Mesendoderm (in vitro differentiated cells): ENCODE measurements at regions not wholly inside any gene's neighbourhood (a gene's known extent, or its start where the extent isn't known, plus 50 kb on each side); places are given as distances from the start of the nearest gene placed in this dataset.

Experiments used
- DNase-seq: peaks from one replicate; pipeline ENCODE4 v3.0.0; 2013
- H2AK5ac ChIP-seq: 2 replicates; pipeline ENCODE4 v1.6.1; 2013; ENCODE audit warnings: low read length, inconsistent platforms
- H2BK120ac ChIP-seq: 2 replicates; pipeline ENCODE4 v1.6.1; 2013; ENCODE audit warnings: low read depth, mild to moderate bottlenecking, low read length, moderate library complexity, mixed read lengths
- H2BK15ac ChIP-seq: replicated peaks from 2 replicates; pipeline ENCODE4 v1.6.1; 2013; ENCODE audit warnings: low read depth, mild to moderate bottlenecking, moderate library complexity
- H2BK5ac ChIP-seq: 2 replicates; pipeline ENCODE4 v1.6.1; 2013; ENCODE audit warnings: low read length, inconsistent platforms
- H3K18ac ChIP-seq: 2 replicates; pipeline ENCODE4 v1.6.1; 2013; ENCODE audit warnings: mild to moderate bottlenecking, low read length, mixed read lengths
- H3K23ac ChIP-seq: one replicate; pipeline ENCODE4 v1.6.1; 2013; ENCODE audit warnings: low read length
- H3K27ac ChIP-seq: 2 replicates; pipeline ENCODE4 v1.5.1; 2013; ENCODE audit warnings: low read depth, mild to moderate bottlenecking, inconsistent platforms, low read length, moderate library complexity
- H3K27me3 ChIP-seq: 2 replicates; pipeline ENCODE4 v1.6.1; 2013; ENCODE audit warnings: low read length, control low read depth, mild to moderate bottlenecking, inconsistent platforms; ENCODE audit not compliant: insufficient read depth, poor library complexity
- H3K36me3 ChIP-seq: 2 replicates; pipeline ENCODE4 v1.6.1; 2013; ENCODE audit warnings: low read length, inconsistent platforms; ENCODE audit not compliant: control insufficient read depth, insufficient read depth
- H3K4ac ChIP-seq: one replicate; pipeline ENCODE4 v1.6.1; 2013; ENCODE audit warnings: low read depth, mild to moderate bottlenecking, low read length, moderate library complexity
- H3K4me1 ChIP-seq: 2 replicates; pipeline ENCODE4 v1.6.1; 2013; ENCODE audit warnings: low read depth, low read length, inconsistent platforms; ENCODE audit not compliant: control insufficient read depth
- H3K4me2 ChIP-seq: 2 replicates; pipeline ENCODE4 v1.6.1; 2013; ENCODE audit warnings: low read length
- H3K4me3 ChIP-seq: 2 replicates; pipeline ENCODE4 v1.5.1; 2013; ENCODE audit warnings: mild to moderate bottlenecking, low read length
- H3K56ac ChIP-seq: one replicate; pipeline ENCODE4 v1.6.1; 2013; ENCODE audit warnings: low read length
- H3K79me1 ChIP-seq: 2 replicates; pipeline ENCODE4 v1.6.1; 2013; ENCODE audit warnings: low read length, inconsistent platforms
- H3K79me2 ChIP-seq: 2 replicates; pipeline ENCODE4 v1.6.1; 2013; ENCODE audit warnings: mild to moderate bottlenecking, low read length; ENCODE audit not compliant: control insufficient read depth, insufficient read depth
- H3K9ac ChIP-seq: 2 replicates; pipeline ENCODE4 v1.6.1; 2013; ENCODE audit warnings: low read length, inconsistent platforms
- H4K5ac ChIP-seq: one replicate; pipeline ENCODE4 v1.6.1; 2013; ENCODE audit warnings: low read length
- H4K8ac ChIP-seq: one replicate; pipeline ENCODE4 v1.6.1; 2013; ENCODE audit warnings: low read depth, mild to moderate bottlenecking, control low read depth, low read length, moderate library complexity
- WGBS: extraction: QIAGEN DNeasy Blood & Tissue Kit; methylation state at CpG from one replicate; pipeline ENCODE4 v1.1.7; 2013; ENCODE audit warnings: low lambda C conversion rate, missing lambda C conversion rate; ENCODE audit not compliant: insufficient coverage; ENCODE audit errors: extremely low coverage; 5-methylcytosine and 5-hydroxymethylcytosine counted together

DNA sequence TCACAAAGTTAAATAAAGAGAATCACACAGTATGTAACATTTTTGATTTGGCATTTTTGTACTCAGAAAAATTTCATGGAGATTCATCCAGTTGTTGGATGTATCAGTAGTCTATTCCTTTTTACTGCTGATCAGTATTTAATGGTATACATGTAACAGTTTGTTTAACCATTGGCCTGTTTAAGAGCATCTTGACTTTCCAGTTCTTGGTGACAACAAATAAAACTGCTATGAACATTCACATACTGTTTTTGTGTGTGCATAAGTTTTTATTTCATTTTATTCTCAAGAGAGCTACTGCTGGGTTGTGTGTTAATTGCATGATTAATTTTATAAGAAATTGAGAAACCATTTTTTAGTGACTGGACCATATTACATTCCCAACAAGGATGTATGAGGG is 694.5 kb upstream of the RAB6C start:
- H2BK120ac ChIP-seq: no peak overlapping the region
- no peak overlapping the region for H2BK5ac ChIP-seq
- no peak overlapping the region for H3K23ac ChIP-seq
- no peaks in the 10 kb centered on the region for H3K79me2 ChIP-seq
- no peak overlapping the region for H2BK15ac ChIP-seq
- H3K27me3 ChIP-seq: no peaks in the 10 kb centered on the region
- H3K79me1 ChIP-seq: no peaks in the 10 kb centered on the region
- H2AK5ac ChIP-seq: no peak overlapping the region
- no peak overlapping the region for H3K27ac ChIP-seq
- no peak overlapping the region for H4K5ac ChIP-seq
- DNase-seq: no peak
- H3K4me1 ChIP-seq: no peaks in the 10 kb centered on the region
- H3K4ac ChIP-seq: no peak overlapping the region
- no peak overlapping the region for H3K18ac ChIP-seq
- no peaks in the 10 kb centered on the region for H3K36me3 ChIP-seq
- H3K4me2 ChIP-seq: no peak overlapping the region
- H3K9ac ChIP-seq: no peak overlapping the region
- no peak overlapping the region for H3K4me3 ChIP-seq
- no peak overlapping the region for H3K56ac ChIP-seq
- H4K8ac ChIP-seq: no peak overlapping the region

DNA sequence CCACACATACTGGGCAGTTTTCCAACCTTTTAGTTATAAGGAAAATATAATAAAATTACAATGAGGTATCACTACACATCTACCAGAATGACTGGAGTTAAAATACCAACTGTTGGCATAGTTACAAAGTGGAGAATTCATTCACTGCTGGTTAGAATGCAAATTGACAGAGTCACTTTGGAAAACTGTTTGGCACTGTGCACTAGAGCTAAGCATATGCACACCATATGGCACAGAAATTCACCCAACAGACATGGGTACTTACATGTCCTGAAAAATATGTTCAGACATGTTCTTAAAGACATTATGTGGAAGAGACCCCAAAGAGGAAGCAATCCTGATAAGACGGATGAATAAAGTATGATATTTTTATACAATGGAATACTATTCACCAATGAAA is 686.1 kb upstream of the RAB6C start:
- Histone ChIP-seq H3K36me3 (no peaks in the 10 kb centered on the region), H3K27ac (no peak overlapping the region), H2AK5ac (no peak overlapping the region), H3K4me2 (no peak overlapping the region), H3K27me3 (no peaks in the 10 kb centered on the region), H3K9ac (no peak overlapping the region), H4K8ac (no peak overlapping the region), H3K56ac (no peak overlapping the region), H3K18ac (no peak overlapping the region), H3K4me3 (no peak overlapping the region), H2BK120ac (no peak overlapping the region), H3K4ac (no peak overlapping the region), H2BK5ac (no peak overlapping the region), H3K4me1 (no peaks in the 10 kb centered on the region), H3K23ac (no peak overlapping the region), H3K79me2 (no peaks in the 10 kb centered on the region), H3K79me1 (no peaks in the 10 kb centered on the region), H2BK15ac (no peak overlapping the region), H4K5ac (no peak overlapping the region)
- DNase-seq: no peak
- no CpG with 5 or more reads among the region's 1 CpG for WGBS

DNA sequence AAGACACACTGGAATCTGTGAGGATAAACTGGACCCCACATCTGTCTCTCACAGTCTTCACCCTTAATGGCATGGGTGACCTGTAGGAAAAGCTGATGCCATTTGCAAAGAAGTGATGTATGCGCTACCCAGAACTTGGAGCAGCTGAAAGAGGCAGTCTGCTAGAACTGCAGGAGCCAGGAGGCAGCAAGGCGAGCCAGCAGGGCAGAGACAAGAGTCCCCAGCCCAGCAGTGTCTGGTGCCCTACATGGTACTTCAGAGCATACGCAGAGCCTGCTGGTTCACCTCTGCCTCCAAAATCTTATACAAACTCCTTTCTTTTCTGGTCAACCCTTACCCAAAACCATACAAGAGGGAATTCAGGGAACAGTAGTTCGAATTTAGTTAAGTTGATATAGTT is 683.1 kb upstream of the RAB6C start:
- no CpG with 5 or more reads among the region's 4 CpGs for WGBS
- Histone ChIP-seq H3K56ac (no peak overlapping the region), H2BK120ac (no peak overlapping the region)

DNA sequence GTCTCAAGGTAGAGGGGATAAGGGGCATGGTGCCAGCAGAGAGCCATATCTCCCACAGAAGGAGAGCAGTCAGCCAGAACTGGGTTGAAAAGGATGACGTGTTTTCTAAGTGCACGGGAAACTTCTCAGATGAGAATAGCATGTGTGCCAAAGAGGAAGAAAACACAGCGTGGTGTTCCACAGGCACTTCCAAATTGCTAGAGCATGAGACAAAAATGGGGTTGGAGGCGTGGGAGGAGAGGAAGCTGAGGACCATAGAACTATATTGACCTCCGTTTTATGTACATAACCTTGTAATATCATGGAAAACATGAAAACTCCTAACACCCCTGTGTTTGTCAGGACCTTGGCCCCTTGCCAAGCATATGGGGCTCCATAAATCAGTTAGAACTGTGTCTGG is 682.7 kb upstream of the RAB6C start:
- no peaks in the 10 kb centered on the region for H3K79me1 ChIP-seq
- H4K8ac ChIP-seq: no peak overlapping the region
- H2BK5ac ChIP-seq: no peak overlapping the region
- no peak overlapping the region for H3K4me2 ChIP-seq
- no peak overlapping the region for H2BK120ac ChIP-seq
- no peak overlapping the region for H3K9ac ChIP-seq
- no peak overlapping the region for H2BK15ac ChIP-seq
- H3K23ac ChIP-seq: no peak overlapping the region
- no peak overlapping the region for H3K4ac ChIP-seq
- H3K27ac ChIP-seq: no peak overlapping the region
- WGBS: no CpG with 5 or more reads among the region's 5 CpGs
- H3K56ac ChIP-seq: no peak overlapping the region
- no peaks in the 10 kb centered on the region for H3K79me2 ChIP-seq
- H3K36me3 ChIP-seq: no peaks in the 10 kb centered on the region
- no peak overlapping the region for H2AK5ac ChIP-seq
- no peaks in the 10 kb centered on the region for H3K4me1 ChIP-seq
- DNase-seq: no peak
- no peak overlapping the region for H3K4me3 ChIP-seq
- no peak overlapping the region for H3K18ac ChIP-seq
- no peaks in the 10 kb centered on the region for H3K27me3 ChIP-seq
- H4K5ac ChIP-seq: no peak overlapping the region

More for the DNA sequence above, 683.1 kb upstream of the RAB6C start:
- Histone ChIP-seq H4K8ac (no peak overlapping the region), H3K79me2 (no peaks in the 10 kb centered on the region), H2BK15ac (no peak overlapping the region), H2BK5ac (no peak overlapping the region), H3K79me1 (no peaks in the 10 kb centered on the region), H3K4me2 (no peak overlapping the region), H3K27me3 (no peaks in the 10 kb centered on the region), H3K36me3 (no peaks in the 10 kb centered on the region), H2AK5ac (no peak overlapping the region), H3K4me3 (no peak overlapping the region), H3K4ac (no peak overlapping the region), H3K27ac (no peak overlapping the region), H4K5ac (no peak overlapping the region), H3K18ac (no peak overlapping the region), H3K23ac (no peak overlapping the region), H3K9ac (no peak overlapping the region), H3K4me1 (no peaks in the 10 kb centered on the region)
- DNase-seq: no peak

DNA sequence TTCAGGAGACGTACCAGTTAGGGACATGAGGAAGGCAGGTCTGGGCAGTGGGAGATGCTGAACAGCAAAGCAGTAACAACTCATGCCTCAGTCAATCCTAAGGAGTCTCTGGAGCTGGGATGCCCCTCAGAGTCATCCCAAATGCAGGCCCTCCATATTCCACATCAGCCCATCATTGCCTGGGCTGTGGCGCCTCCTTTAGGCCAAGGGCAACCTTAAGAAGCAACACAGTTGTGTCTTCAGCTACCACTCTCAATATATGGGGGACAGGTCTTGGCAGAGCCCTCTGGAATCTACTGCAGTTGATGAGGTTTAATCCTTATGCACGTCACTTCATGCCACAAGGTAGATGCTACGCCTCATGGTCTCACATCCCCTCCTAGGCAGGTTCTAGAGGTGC is 682.0 kb upstream of the RAB6C start:
- Histone ChIP-seq H2BK120ac (no peak overlapping the region), H3K4ac (no peak overlapping the region), H3K18ac (no peak overlapping the region), H3K27ac (no peak overlapping the region), H2BK5ac (no peak overlapping the region), H3K4me2 (no peak overlapping the region), H3K36me3 (no peaks in the 10 kb centered on the region), H3K4me3 (no peak overlapping the region), H2BK15ac (no peak overlapping the region), H3K4me1 (no peaks in the 10 kb centered on the region), H3K23ac (no peak overlapping the region), H3K9ac (no peak overlapping the region), H2AK5ac (no peak overlapping the region), H4K8ac (no peak overlapping the region), H3K56ac (no peak overlapping the region), H3K79me1 (no peaks in the 10 kb centered on the region), H3K79me2 (no peaks in the 10 kb centered on the region), H3K27me3 (no peaks in the 10 kb centered on the region), H4K5ac (no peak overlapping the region)
- DNase-seq: peak; percentile 55
- no CpG with 5 or more reads among the region's 4 CpGs for WGBS

DNA sequence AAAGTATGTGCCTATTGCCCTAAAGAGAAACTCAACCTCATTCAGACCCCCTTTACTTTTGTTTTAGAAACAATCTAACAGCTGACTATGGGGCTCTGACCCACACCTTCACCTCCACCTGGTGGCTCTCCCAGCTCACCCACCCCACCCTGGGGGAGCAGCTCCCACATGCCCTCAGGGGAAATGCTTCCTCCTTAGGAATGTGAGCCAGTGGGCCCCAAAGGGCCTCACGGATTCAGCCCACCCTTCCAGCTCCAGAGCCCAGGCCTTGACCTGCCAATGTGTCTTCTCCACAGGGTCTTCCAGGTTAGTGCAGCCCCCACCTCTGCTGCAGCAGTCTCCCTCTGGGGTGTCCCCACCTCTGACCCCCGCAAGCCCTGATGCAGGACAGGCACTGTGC is 680.1 kb upstream of the RAB6C start:
- H3K36me3 ChIP-seq: no peaks in the 10 kb centered on the region
- no peaks in the 10 kb centered on the region for H3K79me2 ChIP-seq
- WGBS: no CpG with 5 or more reads among the region's 2 CpGs
- H3K56ac ChIP-seq: no peak overlapping the region
- H3K27me3 ChIP-seq: no peaks in the 10 kb centered on the region
- no peak for DNase-seq
- no peak overlapping the region for H2BK120ac ChIP-seq
- no peak overlapping the region for H3K9ac ChIP-seq
- no peaks in the 10 kb centered on the region for H3K79me1 ChIP-seq
- no peak overlapping the region for H2BK5ac ChIP-seq
- no peak overlapping the region for H3K4ac ChIP-seq
- no peak overlapping the region for H3K27ac ChIP-seq
- no peak overlapping the region for H3K4me2 ChIP-seq
- no peak overlapping the region for H3K18ac ChIP-seq
- H4K5ac ChIP-seq: no peak overlapping the region
- H4K8ac ChIP-seq: no peak overlapping the region
- no peak overlapping the region for H3K4me3 ChIP-seq
- H2BK15ac ChIP-seq: no peak overlapping the region
- no peak overlapping the region for H2AK5ac ChIP-seq
- H3K4me1 ChIP-seq: no peaks in the 10 kb centered on the region
- H3K23ac ChIP-seq: no peak overlapping the region
